Ascending aorta (tissue), 2 donors: ENCODE measurements at regions not wholly inside any gene's neighbourhood (a gene's known extent, or its start where the extent isn't known, plus 50 kb on each side); places are given as distances from the start of the nearest gene placed in this dataset.

Experiments used
- DNase-seq, 2 donors: peaks; one replicate each; pipeline ENCODE4 v3.0.0-alpha.2; 2019; ENCODE audit warnings: low spot score in 2 of 2
- H3K27ac ChIP-seq, 2 donors: fragments of 200-600 bp; sonication (generic); one replicate each; pipeline ENCODE4 v1.5.1; 2016 to 2017; ENCODE audit warnings: mild to moderate bottlenecking in 1 of 2
- H3K27me3 ChIP-seq: fragments of 200-600 bp; sonication (generic); one replicate; pipeline ENCODE4 v1.5.1; 2017
- H3K36me3 ChIP-seq, 2 donors: fragments of 200-600 bp; sonication (generic); one replicate each; pipeline ENCODE4 v1.5.1; 2016
- H3K4me1 ChIP-seq, 2 donors: fragments of 200-600 bp; sonication (generic); one replicate each; pipeline ENCODE4 v1.5.1; 2016 to 2017; ENCODE audit warnings: mild to moderate bottlenecking in 1 of 2
- H3K4me3 ChIP-seq, 2 donors: fragments of 200-600 bp; sonication (generic); one replicate each; pipeline ENCODE4 v1.5.1; 2016 to 2017; ENCODE audit warnings: mild to moderate bottlenecking in 1 of 2
- H3K9me3 ChIP-seq, 2 donors: fragments of 200-600 bp; sonication (generic); one replicate each; pipeline ENCODE4 v1.5.1; 2016
- CTCF ChIP-seq, 3 experiments: fragments of 200-600 bp in 2 of 3; fragments of 450-650 bp in 1 of 3; sonication (generic) in 2 of 3; IDR thresholded peaks; one replicate each; pipeline ENCODE4 v1.5.1; 2016 to 2019; ENCODE audit warnings: antibody characterized with exemption in 3 of 3, mild to moderate bottlenecking in 1 of 3, moderate library complexity in 1 of 3
- intact Hi-C: fragments of 100-400 bp; cut with DNase I; formaldehyde crosslinking; loops from one replicate; pipeline ENCODE4 v1.15.1; 2023

GRCh38 chr4:132893787-132894186 is 255.3 kb upstream of the PCDH10 start:
- no peaks in the 10 kb centered on the region for H3K27me3 ChIP-seq
- no peak for DNase-seq
- no peak for TF ChIP-seq CTCF (IDR thresholded peaks at IDR 0.05)
- intact Hi-C loops: no loop called here
- H3K9me3 ChIP-seq: no peaks in the 10 kb centered on the region
- H3K4me3 ChIP-seq: no peak overlapping the region
- no peaks in the 10 kb centered on the region for H3K36me3 ChIP-seq
- H3K27ac ChIP-seq: no peak overlapping the region
- H3K4me1 ChIP-seq: no peaks in the 10 kb centered on the region

- no peak for TF ChIP-seq CTCF (IDR thresholded peaks at IDR 0.05)
- intact Hi-C loops: no loop called here
- Histone ChIP-seq H3K4me1 (no peaks in the 10 kb centered on the region), H3K9me3 (no peaks in the 10 kb centered on the region), H3K27ac (no peak overlapping the region), H3K4me3 (no peak overlapping the region), H3K27me3 (no peaks in the 10 kb centered on the region), H3K36me3 (no peaks in the 10 kb centered on the region)
- DNase-seq: no peak
Measured at GRCh38 chr4:132901224-132901623, 247.9 kb upstream of the PCDH10 start.

- H3K4me1 ChIP-seq: no peaks in the 10 kb centered on the region
- H3K27me3 ChIP-seq: no peaks in the 10 kb centered on the region
- TF ChIP-seq CTCF (IDR thresholded peaks at IDR 0.05): no peak
- no peak overlapping the region for H3K4me3 ChIP-seq
- H3K27ac ChIP-seq: no peak overlapping the region
- H3K9me3 ChIP-seq: no peaks in the 10 kb centered on the region
- intact Hi-C loops: no loop called here
- no peak for DNase-seq
- no peaks in the 10 kb centered on the region for H3K36me3 ChIP-seq
Measured at GRCh38 chr4:132910229-132910748, 238.8 kb upstream of the PCDH10 start.

- Histone ChIP-seq H3K9me3 (no peaks in the 10 kb centered on the region), H3K27me3 (no peaks in the 10 kb centered on the region), H3K4me3 (no peak overlapping the region), H3K36me3 (no peaks in the 10 kb centered on the region), H3K27ac (no peak overlapping the region), H3K4me1 (no peaks in the 10 kb centered on the region)
- intact Hi-C loops: no loop called here
- TF ChIP-seq CTCF (IDR thresholded peaks at IDR 0.05): no peak
- no peak for DNase-seq
Measured at GRCh38 chr4:132918096-132918495, 231.0 kb upstream of the PCDH10 start.

GRCh38 chr4:132923516-132923915 is 225.6 kb upstream of the PCDH10 start:
- Histone ChIP-seq H3K27me3 (no peaks in the 10 kb centered on the region), H3K9me3 (no peaks in the 10 kb centered on the region), H3K36me3 (no peaks in the 10 kb centered on the region), H3K27ac (no peak overlapping the region), H3K4me1 (no peaks in the 10 kb centered on the region), H3K4me3 (no peak overlapping the region)
- intact Hi-C loops: no loop called here
- DNase-seq: no peak
- no peak for TF ChIP-seq CTCF (IDR thresholded peaks at IDR 0.05)

- no peaks in the 10 kb centered on the region for H3K9me3 ChIP-seq
- H3K36me3 ChIP-seq: no peaks in the 10 kb centered on the region
- H3K27me3 ChIP-seq: no peaks in the 10 kb centered on the region
- TF ChIP-seq CTCF (IDR thresholded peaks at IDR 0.05): no peak
- H3K4me3 ChIP-seq: no peak overlapping the region
- H3K27ac ChIP-seq: no peak overlapping the region
- no peaks in the 10 kb centered on the region for H3K4me1 ChIP-seq
- DNase-seq: no peak
- intact Hi-C loops: no loop called here
Measured at GRCh38 chr4:132934911-132935310, 214.2 kb upstream of the PCDH10 start.
